Bronchial epithelial cell (primary cell): ENCODE measurements at regions not wholly inside any gene's neighbourhood (a gene's known extent, or its start where the extent isn't known, plus 50 kb on each side); places are given as distances from the start of the nearest gene placed in this dataset.

Experiments
- DNase-seq: peaks from one replicate; pipeline ENCODE4 v3.0.0-alpha.2; 2010; ENCODE audit warnings: low read depth
- FAIRE-seq: peaks from 2 replicates; lab custom pipeline; 2011; peaks lifted over from hg19 to GRCh38; lab: Jason Lieb, UNC
- H3K27me3 ChIP-seq: 2 replicates; pipeline ENCODE4 v1.5.1; 2011; ENCODE audit warnings: low read length; ENCODE audit not compliant: control insufficient read depth, insufficient read depth
- H3K36me3 ChIP-seq: 2 replicates; pipeline ENCODE4 v1.5.1; 2011; ENCODE audit warnings: low read length; ENCODE audit not compliant: control insufficient read depth, insufficient read depth
- H3K4me3 ChIP-seq: 2 replicates; pipeline ENCODE4 v1.5.1; 2011; ENCODE audit warnings: mild to moderate bottlenecking, low read depth, low read length, control low read depth
- TF ChIP-seq, protein P1 (sequence below): IDR thresholded peaks from 2 replicates; pipeline ENCODE4 v1.5.1; 2011; ENCODE audit warnings: mild to moderate bottlenecking, moderate library complexity, low read length, control low read depth, inconsistent platforms; ENCODE audit not compliant: insufficient read depth, severe bottlenecking

DNA sequence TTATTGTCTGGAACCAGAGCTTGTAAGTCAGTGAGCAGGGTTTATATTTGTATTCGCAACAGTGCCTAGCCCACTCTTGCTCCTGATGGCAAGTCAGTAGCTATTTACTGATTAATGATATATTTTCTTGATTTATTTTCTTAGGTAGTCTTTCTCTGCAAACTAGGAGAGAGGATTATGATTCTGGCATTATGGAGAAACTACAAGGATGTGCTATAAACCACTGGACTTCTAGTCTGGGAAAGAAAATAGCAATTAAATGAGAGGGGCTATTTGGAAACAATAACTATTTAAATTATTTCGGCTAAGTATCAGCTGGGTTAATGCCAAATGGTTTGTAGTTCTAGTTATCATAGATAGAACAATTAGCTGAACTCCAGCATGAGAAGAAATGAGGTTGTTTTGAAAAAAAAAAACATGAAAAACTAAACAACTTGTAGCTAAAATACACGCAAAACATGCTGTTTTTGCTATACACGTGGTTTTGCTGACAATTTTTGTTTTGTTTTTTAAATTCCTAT, 304.9 kb upstream of the TCF21 start:
- Histone ChIP-seq H3K27me3 (no peaks in the 10 kb centered on the region), H3K36me3 (no peaks in the 10 kb centered on the region), H3K4me3 (no peak overlapping the region)
- no peak for FAIRE-seq
- DNase-seq: no peak
- TF ChIP-seq, protein P1, sequence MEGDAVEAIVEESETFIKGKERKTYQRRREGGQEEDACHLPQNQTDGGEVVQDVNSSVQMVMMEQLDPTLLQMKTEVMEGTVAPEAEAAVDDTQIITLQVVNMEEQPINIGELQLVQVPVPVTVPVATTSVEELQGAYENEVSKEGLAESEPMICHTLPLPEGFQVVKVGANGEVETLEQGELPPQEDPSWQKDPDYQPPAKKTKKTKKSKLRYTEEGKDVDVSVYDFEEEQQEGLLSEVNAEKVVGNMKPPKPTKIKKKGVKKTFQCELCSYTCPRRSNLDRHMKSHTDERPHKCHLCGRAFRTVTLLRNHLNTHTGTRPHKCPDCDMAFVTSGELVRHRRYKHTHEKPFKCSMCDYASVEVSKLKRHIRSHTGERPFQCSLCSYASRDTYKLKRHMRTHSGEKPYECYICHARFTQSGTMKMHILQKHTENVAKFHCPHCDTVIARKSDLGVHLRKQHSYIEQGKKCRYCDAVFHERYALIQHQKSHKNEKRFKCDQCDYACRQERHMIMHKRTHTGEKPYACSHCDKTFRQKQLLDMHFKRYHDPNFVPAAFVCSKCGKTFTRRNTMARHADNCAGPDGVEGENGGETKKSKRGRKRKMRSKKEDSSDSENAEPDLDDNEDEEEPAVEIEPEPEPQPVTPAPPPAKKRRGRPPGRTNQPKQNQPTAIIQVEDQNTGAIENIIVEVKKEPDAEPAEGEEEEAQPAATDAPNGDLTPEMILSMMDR: no peak

DNA sequence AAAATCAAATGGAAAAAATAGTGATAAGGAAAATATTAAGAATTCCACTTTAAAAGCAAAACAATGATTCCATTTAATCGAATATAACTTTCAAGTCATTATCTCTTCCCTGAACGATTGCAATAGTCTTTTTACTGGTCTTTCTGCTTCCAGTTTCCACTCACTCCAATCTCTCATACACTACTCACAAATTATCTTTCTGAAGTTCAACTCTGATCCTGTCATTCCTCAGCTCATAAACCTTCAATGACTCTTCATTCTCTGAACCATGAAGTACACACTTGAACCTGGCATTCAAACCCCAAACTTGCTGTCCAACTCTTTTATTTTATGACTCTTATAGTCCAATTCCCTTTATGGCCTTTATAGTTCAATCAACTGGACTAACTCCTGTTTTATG, 304.1 kb upstream of the TCF21 start:
- DNase-seq (no peak), FAIRE-seq (no peak)
- Histone ChIP-seq H3K36me3 (no peaks in the 10 kb centered on the region), H3K4me3 (no peak overlapping the region), H3K27me3 (no peaks in the 10 kb centered on the region)
- TF ChIP-seq, protein P1: no peak

DNA sequence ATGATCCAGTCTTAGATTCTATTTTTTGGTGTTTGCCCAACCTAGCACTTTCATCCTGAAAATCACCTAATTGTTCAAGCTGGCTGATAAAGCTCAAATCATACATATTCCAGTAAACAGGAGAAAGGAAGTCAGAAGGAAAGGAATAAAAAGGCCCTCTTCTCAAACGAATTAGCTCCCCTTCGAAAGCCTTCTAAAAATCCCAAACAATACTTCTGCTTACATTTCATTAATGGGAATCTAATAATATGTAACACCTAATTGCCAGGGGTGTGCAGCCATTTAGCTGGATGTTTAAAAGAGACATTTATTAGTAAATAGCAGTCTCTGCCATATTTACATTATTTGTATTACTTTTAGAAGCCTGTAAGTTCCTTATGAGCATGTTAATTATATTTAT, 302.9 kb upstream of the TCF21 start:
- TF ChIP-seq, protein P1: no peak
- H3K4me3 ChIP-seq: no peak overlapping the region
- DNase-seq (no peak), FAIRE-seq (no peak)
- H3K36me3 ChIP-seq: no peaks in the 10 kb centered on the region
- no peaks in the 10 kb centered on the region for H3K27me3 ChIP-seq

DNA sequence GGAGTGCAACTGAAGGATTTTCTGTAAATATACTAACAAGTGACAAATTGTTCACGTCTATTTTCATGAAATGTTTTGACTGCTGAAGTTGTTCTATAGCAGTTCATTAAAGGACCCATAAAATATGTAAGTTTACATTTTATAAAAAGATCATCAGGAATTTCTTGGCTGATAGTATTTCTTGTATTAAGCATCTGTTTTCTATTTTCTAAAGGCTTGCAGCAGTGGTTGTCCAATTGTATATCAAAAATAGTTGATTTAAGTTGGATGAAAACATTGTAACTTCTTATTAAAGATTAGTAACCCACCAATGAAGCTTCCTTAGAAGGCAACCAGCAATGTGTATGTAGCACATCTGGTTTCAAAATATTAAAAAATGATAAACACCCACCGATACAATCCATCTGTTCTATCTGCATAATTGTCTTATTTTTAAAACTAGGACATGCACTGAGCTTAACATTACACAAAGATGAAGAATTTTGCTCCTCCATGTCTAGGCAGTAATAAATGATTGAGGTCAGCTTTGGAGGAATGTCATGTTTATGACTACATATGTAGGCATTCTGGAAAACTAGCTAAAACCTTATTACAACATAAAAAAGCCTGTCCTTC, 301.3 kb upstream of the TCF21 start:
- FAIRE-seq: no peak
- TF ChIP-seq, protein P1: no peak
- peak; percentile 8 for DNase-seq
- Histone ChIP-seq H3K27me3 (no peaks in the 10 kb centered on the region), H3K36me3 (no peaks in the 10 kb centered on the region), H3K4me3 (no peak overlapping the region)

DNA sequence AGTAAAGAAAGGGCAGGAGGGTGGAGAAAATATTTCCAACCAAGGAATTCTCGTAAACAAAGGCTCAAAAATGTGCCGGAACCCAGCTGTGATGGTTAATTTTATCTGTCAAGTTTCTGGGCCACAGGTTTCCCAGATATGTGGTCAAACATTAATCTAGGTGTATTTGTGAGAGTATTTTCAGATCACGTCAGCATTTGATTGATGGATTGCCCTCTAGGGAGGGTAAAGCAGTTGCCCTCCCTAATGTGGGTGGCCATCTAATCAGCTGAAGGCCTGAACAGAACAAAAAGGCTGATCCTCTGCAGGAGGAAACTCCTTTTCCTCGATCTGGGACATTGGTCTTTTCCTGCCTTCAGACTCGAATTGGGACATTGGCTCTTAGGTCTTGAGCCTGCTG, 298.7 kb upstream of the TCF21 start:
- TF ChIP-seq, protein P1: no peak
- Histone ChIP-seq H3K27me3 (no peaks in the 10 kb centered on the region), H3K36me3 (no peaks in the 10 kb centered on the region), H3K4me3 (no peak overlapping the region)
- FAIRE-seq (no peak), DNase-seq (no peak)

DNA sequence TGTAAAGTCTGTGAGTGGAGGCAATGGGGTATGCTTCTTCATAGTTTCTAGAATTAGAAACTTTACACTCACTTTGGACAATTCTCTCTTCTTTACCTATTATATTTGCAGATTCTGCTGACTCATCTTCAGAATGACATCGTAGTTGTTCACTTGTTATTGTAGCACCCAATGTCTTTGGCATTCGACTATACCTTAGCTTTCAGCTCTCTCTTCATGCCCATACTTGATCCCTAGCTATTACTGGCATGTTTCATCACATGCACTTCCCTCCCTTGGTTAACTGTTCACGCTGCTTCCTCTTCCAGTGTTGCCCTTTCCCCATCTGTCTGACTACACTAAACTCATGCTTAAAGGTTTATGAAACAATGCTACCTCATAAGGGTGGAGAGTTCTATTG, 298.1 kb upstream of the TCF21 start:
- TF ChIP-seq, protein P1: no peak
- Histone ChIP-seq H3K36me3 (no peaks in the 10 kb centered on the region), H3K4me3 (no peak overlapping the region), H3K27me3 (no peaks in the 10 kb centered on the region)
- FAIRE-seq (peak; percentile 100), DNase-seq (peak; percentile 99)
